ENCODE measurements at regions not wholly inside any gene's neighbourhood (a gene's known extent, or its start where the extent isn't known, plus 50 kb on each side); places are given as distances from the start of the nearest gene placed in this dataset.
"Not testable (repeated sequence)": the region's sequence is repeated elsewhere in the genome, so short reads cannot be mapped to it uniquely, and the experiment has no call there.

- DNase-seq: no peak
These were observed 157.7 kb downstream of the PAPSS1 start for GRCh38 chr4:107562316-107562715.

GRCh38 chr4:107561481-107561880, 158.6 kb downstream of the PAPSS1 start:
- no peak for DNase-seq

- no peak for DNase-seq
These were observed 160.4 kb downstream of the PAPSS1 start for GRCh38 chr4:107559653-107560052.

- no peak for DNase-seq
These were observed 167.7 kb downstream of the PAPSS1 start for GRCh38 chr4:107552306-107552705.

- DNase-seq: no peak
These were observed 171.7 kb downstream of the PAPSS1 start for GRCh38 chr4:107548211-107548905.

- DNase-seq: no peak
These were observed 173.4 kb downstream of the PAPSS1 start for GRCh38 chr4:107546638-107547037.

- DNase-seq: no peak
These were observed 178.5 kb downstream of the PAPSS1 start for GRCh38 chr4:107541511-107541910.

GRCh38 chr4:107531927-107532326, 188.1 kb downstream of the PAPSS1 start:
- no peak for DNase-seq

- DNase-seq: no peak
These were observed 199.7 kb downstream of the PAPSS1 start for GRCh38 chr4:107520368-107520767.

- DNase-seq: no peak
These were observed 201.0 kb downstream of the PAPSS1 start for GRCh38 chr4:107519053-107519452.

GRCh38 chr4:107518076-107518475, 202.0 kb downstream of the PAPSS1 start:
- no peak for DNase-seq

GRCh38 chr4:107512549-107512948, 207.5 kb downstream of the PAPSS1 start:
- DNase-seq: no peak

- no peak for DNase-seq
These were observed 210.4 kb downstream of the PAPSS1 start for GRCh38 chr4:107509615-107510014.

- no peak for DNase-seq
These were observed 219.5 kb downstream of the PAPSS1 start for GRCh38 chr4:107500551-107500950.

GRCh38 chr4:107497054-107497453, 223.0 kb downstream of the PAPSS1 start:
- no peak for DNase-seq

- DNase-seq: no peak
These were observed 227.5 kb downstream of the PAPSS1 start for GRCh38 chr4:107492566-107492965.

GRCh38 chr4:107490116-107490515, 229.9 kb downstream of the PAPSS1 start:
- DNase-seq: no peak

GRCh38 chr4:107483621-107484020, 236.4 kb downstream of the PAPSS1 start:
- DNase-seq: not testable (repeated sequence)

GRCh38 chr4:107482546-107482945, 237.5 kb downstream of the PAPSS1 start:
- DNase-seq: no peak

- DNase-seq: no peak
These were observed 241.6 kb downstream of the PAPSS1 start for GRCh38 chr4:107478327-107478980.

GRCh38 chr4:107473126-107473525, 246.9 kb downstream of the PAPSS1 start:
- no peak for DNase-seq

GRCh38 chr4:107472265-107472948, 247.6 kb downstream of the PAPSS1 start:
- no peak for DNase-seq

- DNase-seq: no peak
These were observed 249.9 kb downstream of the PAPSS1 start for GRCh38 chr4:107470173-107470572.

- DNase-seq: no peak
These were observed 251.2 kb downstream of the PAPSS1 start for GRCh38 chr4:107468812-107469211.
